H1 (cell line): ENCODE measurements at regions not wholly inside any gene's neighbourhood (a gene's known extent, or its start where the extent isn't known, plus 50 kb on each side); places are given as distances from the start of the nearest gene placed in this dataset.

Source experiments
- CTCF ChIA-PET: fragments of 300-600 bp; sonication (Branson Sonifier 250); formaldehyde crosslinking; loops from one replicate; lab custom pipeline; 2021; ENCODE audit not compliant: partially characterized antibody; lab: Charles Lee
- POLR2A ChIA-PET: fragments of 300-600 bp; sonication (Branson Sonifier 250); formaldehyde crosslinking; loops from one replicate; lab custom pipeline; 2021; ENCODE audit warnings: inconsistent platforms; ENCODE audit not compliant: partially characterized antibody; lab: Charles Lee
- DNase-seq, 2 experiments: peaks; one replicate each; pipeline versions ENCODE4 v3.0.0 to v3.0.0-alpha.2; 2010 to 2022; ENCODE audit warnings: low spot score in 2 of 2, low read depth in 1 of 2, mixed read lengths in 1 of 2
- FAIRE-seq: peaks from 2 replicates; lab custom pipeline; 2011; peaks lifted over from hg19 to GRCh38; lab: Jason Lieb, UNC
- H2AFZ ChIP-seq: 2 replicates; pipeline ENCODE4 v1.8.1; 2012; ENCODE audit warnings: low read length, inconsistent platforms
- H2AK5ac ChIP-seq: 2 replicates; pipeline ENCODE4 v1.6.1; 2013; ENCODE audit warnings: low read depth, low read length
- H2BK120ac ChIP-seq: replicated peaks from 2 replicates; pipeline ENCODE3; 2013; ENCODE audit warnings: low read depth, low read length, inconsistent platforms
- H2BK12ac ChIP-seq: 2 replicates; pipeline ENCODE4 v1.6.1; 2013; ENCODE audit warnings: low read depth, low read length
- H2BK15ac ChIP-seq: 2 replicates; pipeline ENCODE4 v1.6.1; 2013; ENCODE audit warnings: low read length
- H2BK20ac ChIP-seq: 2 replicates; pipeline ENCODE4 v1.6.1; 2013; ENCODE audit warnings: low read length
- H2BK5ac ChIP-seq: 2 replicates; pipeline ENCODE4 v1.6.1; 2013; ENCODE audit warnings: low read depth, low read length
- H3K14ac ChIP-seq: 2 replicates; pipeline ENCODE4 v1.6.1; 2013; ENCODE audit warnings: inconsistent platforms; ENCODE audit not compliant: insufficient read length
- H3K18ac ChIP-seq: 2 replicates; pipeline ENCODE4 v1.6.1; 2013; ENCODE audit warnings: low read length; ENCODE audit errors: extremely low read depth
- H3K23ac ChIP-seq: 2 replicates; pipeline ENCODE4 v1.6.1; 2013; ENCODE audit warnings: inconsistent platforms; ENCODE audit not compliant: insufficient read length
- H3K23me2 ChIP-seq: 2 replicates; pipeline ENCODE4 v1.6.1; 2013; ENCODE audit warnings: low read depth, low read length
- H3K27ac ChIP-seq: 2 replicates; pipeline ENCODE4 v1.6.1; 2011; ENCODE audit warnings: low read depth, low read length, inconsistent platforms
- H3K27me3 ChIP-seq, 4 experiments: replicated peaks in 1 of 4; 1 replicate in 1 of 4; 2 replicates in 3 of 4; pipeline versions ENCODE4 v1.6.1 to v1.8.1; 2011 to 2013; ENCODE audit warnings: low read length in 3 of 4, mild to moderate bottlenecking in 3 of 4, inconsistent platforms in 2 of 4, mixed read lengths in 2 of 4, moderate library complexity in 1 of 4; ENCODE audit not compliant: control insufficient read depth in 3 of 4, insufficient read depth in 3 of 4; ENCODE audit errors: extremely low read depth in 1 of 4
- H3K36me3 ChIP-seq, 4 experiments: 2 replicates each; pipeline versions ENCODE4 v1.6.1 to v1.8.1; 2011 to 2013; ENCODE audit warnings: mild to moderate bottlenecking in 4 of 4, low read length in 3 of 4, moderate library complexity in 2 of 4, control low read depth in 1 of 4, inconsistent platforms in 1 of 4; ENCODE audit not compliant: insufficient read depth in 4 of 4, control insufficient read depth in 2 of 4
- H3K4ac ChIP-seq: replicated peaks from 2 replicates; pipeline ENCODE3; 2013; ENCODE audit warnings: low read length, low read depth, mixed read lengths, inconsistent platforms; ENCODE audit not compliant: insufficient read length
- H3K4me1 ChIP-seq, 4 experiments: replicated peaks in 1 of 4; 1 replicate in 1 of 4; 2 replicates in 3 of 4; pipeline versions ENCODE4 v1.6.1 to v1.8.1; 2011 to 2013; ENCODE audit warnings: low read length in 3 of 4, inconsistent platforms in 2 of 4, mixed read lengths in 1 of 4; ENCODE audit not compliant: insufficient read depth in 4 of 4, control insufficient read depth in 3 of 4
- H3K4me2 ChIP-seq, 2 experiments: 2 replicates each; pipeline versions ENCODE4 v1.6.1 to v1.8.1; 2011 to 2013; ENCODE audit warnings: low read depth in 2 of 2, low read length in 2 of 2, control low read depth in 1 of 2, inconsistent platforms in 1 of 2, mild to moderate bottlenecking in 1 of 2; ENCODE audit not compliant: insufficient read depth in 1 of 2
- H3K4me3 ChIP-seq, 4 experiments: fragments of 200-600, 300-600 bp in 1 of 4; sonication (generic), shearing (Covaris generic), sonication (Bioruptor Twin) in 1 of 4; 2 replicates each; pipeline versions ENCODE4 v1.5.1 to v1.8.1; 2011 to 2016; ENCODE audit warnings: low read length in 4 of 4, low read depth in 3 of 4, control low read depth in 2 of 4, inconsistent platforms in 2 of 4, mild to moderate bottlenecking in 2 of 4, mixed read lengths in 1 of 4, moderate library complexity in 1 of 4; ENCODE audit not compliant: insufficient read depth in 2 of 4; ENCODE audit errors: extremely low read depth in 1 of 4
- H3K56ac ChIP-seq: replicated peaks from 2 replicates; pipeline ENCODE3; 2013; ENCODE audit warnings: low read depth, mild to moderate bottlenecking, mixed read lengths, low read length, inconsistent platforms; ENCODE audit not compliant: insufficient read length
- H3K79me1 ChIP-seq: 2 replicates; pipeline ENCODE4 v1.6.1; 2013; ENCODE audit warnings: low read depth, low read length, control low read depth
- H3K79me2 ChIP-seq, 2 experiments: 2 replicates each; pipeline versions ENCODE4 v1.6.1 to v1.8.1; 2012 to 2013; ENCODE audit warnings: low read length in 2 of 2, mild to moderate bottlenecking in 2 of 2, inconsistent platforms in 1 of 2; ENCODE audit not compliant: insufficient read depth in 2 of 2, control insufficient read depth in 1 of 2
- H3K9ac ChIP-seq, 4 experiments: replicated peaks in 1 of 4; 1 replicate in 1 of 4; 2 replicates in 3 of 4; pipeline versions ENCODE4 v1.6.1 to v1.8.1; 2011 to 2013; ENCODE audit warnings: low read depth in 3 of 4, low read length in 3 of 4, control low read depth in 2 of 4, mild to moderate bottlenecking in 2 of 4, moderate library complexity in 2 of 4, inconsistent platforms in 1 of 4; ENCODE audit errors: extremely low read depth in 1 of 4
- H3K9me3 ChIP-seq, 2 experiments: 2 replicates each; pipeline versions ENCODE4 v1.6.1 to v1.8.1; 2012 to 2013; ENCODE audit warnings: mild to moderate bottlenecking in 2 of 2, moderate library complexity in 2 of 2, control low read depth in 1 of 2, inconsistent platforms in 1 of 2, low read depth in 1 of 2, low read length in 1 of 2, mixed read lengths in 1 of 2; ENCODE audit not compliant: insufficient read depth in 2 of 2
- H4K20me1 ChIP-seq, 2 experiments: replicated peaks in 1 of 2; 2 replicates each; pipeline versions ENCODE3 to v1.8.1; 2011 to 2013; ENCODE audit warnings: inconsistent platforms in 2 of 2, low read length in 2 of 2, mild to moderate bottlenecking in 1 of 2; ENCODE audit not compliant: insufficient read depth in 2 of 2, control insufficient read depth in 1 of 2
- H4K5ac ChIP-seq: 2 replicates; pipeline ENCODE4 v1.6.1; 2013; ENCODE audit warnings: low read length, low read depth, mixed read lengths, inconsistent platforms; ENCODE audit not compliant: insufficient read length
- H4K8ac ChIP-seq: 2 replicates; pipeline ENCODE4 v1.8.0; 2013; ENCODE audit warnings: mild to moderate bottlenecking, moderate library complexity, low read length, inconsistent platforms; ENCODE audit not compliant: insufficient read depth; ENCODE audit errors: extremely low read depth
- H4K91ac ChIP-seq: replicated peaks from 2 replicates; pipeline ENCODE3; 2013; ENCODE audit warnings: low read length, mixed read lengths, inconsistent platforms; ENCODE audit not compliant: insufficient read length
- EZH2 ChIP-seq: fragments of 200-600 bp; sonication (generic); IDR thresholded peaks from 2 replicates; pipeline ENCODE4 v1.7.1; 2012; ENCODE audit warnings: low read depth, mild to moderate bottlenecking, moderate library complexity, low read length, inconsistent platforms; ENCODE audit not compliant: severe bottlenecking
- HDAC6 ChIP-seq: IDR thresholded peaks from one replicate; pipeline ENCODE4 v1.7.1; 2012; ENCODE audit warnings: low read depth, mild to moderate bottlenecking, inconsistent platforms, low read length, moderate library complexity
- SIRT6 ChIP-seq: IDR thresholded peaks from one replicate; pipeline ENCODE4 v1.7.1; 2012; ENCODE audit warnings: low read length, inconsistent platforms
- SP2 ChIP-seq: IDR thresholded peaks from 2 replicates; pipeline ENCODE4 v1.6.1; 2012; ENCODE audit warnings: mild to moderate bottlenecking, low read length, inconsistent platforms
- SP4 ChIP-seq: IDR thresholded peaks from 2 replicates; pipeline ENCODE4 v1.6.1; 2012; ENCODE audit warnings: low read length, inconsistent platforms
- WGBS, 2 experiments: shearing (Covaris generic) in 1 of 2; methylation state at CpG; one replicate each; pipeline versions ENCODE4 v1.1.6 to v1.1.7; 2013 to 2015; ENCODE audit warnings: low lambda C conversion rate in 2 of 2, mixed read lengths in 2 of 2, inconsistent platforms in 1 of 2, low coverage in 1 of 2, missing lambda C conversion rate in 1 of 2; ENCODE audit not compliant: insufficient replicate concordance in 2 of 2, insufficient coverage in 1 of 2, insufficient read length in 1 of 2; ENCODE audit errors: extremely low coverage in 1 of 2, missing lambda C conversion rate in 1 of 2; 5-methylcytosine and 5-hydroxymethylcytosine counted together

DNA sequence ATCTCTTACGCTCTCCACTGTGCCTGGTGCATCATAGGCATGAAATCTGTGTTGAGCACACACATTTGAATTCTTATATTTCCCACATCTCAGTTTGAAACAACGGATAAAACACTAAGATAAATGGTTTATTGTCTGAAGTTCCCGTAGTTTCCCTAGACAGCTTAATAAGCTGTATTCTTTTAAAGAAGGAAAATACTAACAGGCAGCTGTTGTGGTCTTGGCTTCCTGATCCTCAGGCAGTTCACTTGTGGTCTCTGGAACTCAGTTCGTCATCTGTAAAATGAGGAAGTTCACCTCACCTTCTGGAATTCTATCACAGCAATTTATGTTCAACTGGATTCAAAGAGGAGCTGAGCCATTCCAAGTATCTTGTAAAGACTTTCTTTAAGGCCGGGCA lies 1805.6 kb upstream of the TENM3 start:
- no peak for FAIRE-seq
- Histone ChIP-seq H3K79me1 (no peaks in the 10 kb centered on the region), H3K4ac (no peak overlapping the region), H3K27ac (no peak overlapping the region), H4K91ac (no peak overlapping the region), H3K23ac (no peak overlapping the region), H2BK15ac (no peak overlapping the region), H4K20me1 (no peaks in the 10 kb centered on the region), H3K27me3 (no peaks in the 10 kb centered on the region), H3K14ac (no peak overlapping the region), H4K5ac (no peak overlapping the region), H3K23me2 (no peaks in the 10 kb centered on the region), H2AK5ac (no peak overlapping the region), H2BK12ac (no peak overlapping the region), H3K4me1 (no peaks in the 10 kb centered on the region), H3K9me3 (no peaks in the 10 kb centered on the region), H2BK5ac (no peak overlapping the region), H3K36me3 (no peaks in the 10 kb centered on the region), H3K9ac (no peak overlapping the region; a peak in 1 of 7 replicates), H3K4me3 (no peak overlapping the region), H2AFZ (no peak overlapping the region), H3K56ac (no peak overlapping the region), H2BK120ac (no peak overlapping the region), H3K79me2 (no peaks in the 10 kb centered on the region), H2BK20ac (no peak overlapping the region), H3K18ac (no peak overlapping the region), H3K4me2 (no peak overlapping the region), H4K8ac (no peak overlapping the region)
- POLR2A ChIA-PET = no interaction called here
- no peak for DNase-seq
- CTCF ChIA-PET = interaction anchor here (0.8 to 1.2 kb wide), 3 partner anchors 11 to 391 kb away, joined by 3 to 7 read pairs (median 3); no protein-coding TSS in a partner anchor
- 86% methylated on average over 5 of the region's 5 CpGs; no CpG with 5 or more reads in 1 of the 2 experiments for WGBS, 2 experiments
- TF ChIP-seq SIRT6 = no peak
- TF ChIP-seq HDAC6 = no peak
- TF ChIP-seq SP4 = no peak
- no peak for TF ChIP-seq SP2
- TF ChIP-seq EZH2 = no peak
